HTR-8/SVneo (cell line): ENCODE measurements at regions not wholly inside any gene's neighbourhood (a gene's known extent, or its start where the extent isn't known, plus 50 kb on each side); places are given as distances from the start of the nearest gene placed in this dataset.
A peak's percentile ranks its signal among the peaks of the same experiment; 100 is the strongest.
"Not testable (repeated sequence)": the region's sequence is repeated elsewhere in the genome, so short reads cannot be mapped to it uniquely, and the experiment has no call there.

Experiments
- DNase-seq: peaks from one replicate; pipeline ENCODE4 v3.0.0; 2011; ENCODE audit warnings: low spot score, mixed read lengths; ENCODE audit not compliant: insufficient read length
- FAIRE-seq: peaks from 2 replicates; lab custom pipeline; 2011; peaks lifted over from hg19 to GRCh38; lab: Jason Lieb, UNC

DNA sequence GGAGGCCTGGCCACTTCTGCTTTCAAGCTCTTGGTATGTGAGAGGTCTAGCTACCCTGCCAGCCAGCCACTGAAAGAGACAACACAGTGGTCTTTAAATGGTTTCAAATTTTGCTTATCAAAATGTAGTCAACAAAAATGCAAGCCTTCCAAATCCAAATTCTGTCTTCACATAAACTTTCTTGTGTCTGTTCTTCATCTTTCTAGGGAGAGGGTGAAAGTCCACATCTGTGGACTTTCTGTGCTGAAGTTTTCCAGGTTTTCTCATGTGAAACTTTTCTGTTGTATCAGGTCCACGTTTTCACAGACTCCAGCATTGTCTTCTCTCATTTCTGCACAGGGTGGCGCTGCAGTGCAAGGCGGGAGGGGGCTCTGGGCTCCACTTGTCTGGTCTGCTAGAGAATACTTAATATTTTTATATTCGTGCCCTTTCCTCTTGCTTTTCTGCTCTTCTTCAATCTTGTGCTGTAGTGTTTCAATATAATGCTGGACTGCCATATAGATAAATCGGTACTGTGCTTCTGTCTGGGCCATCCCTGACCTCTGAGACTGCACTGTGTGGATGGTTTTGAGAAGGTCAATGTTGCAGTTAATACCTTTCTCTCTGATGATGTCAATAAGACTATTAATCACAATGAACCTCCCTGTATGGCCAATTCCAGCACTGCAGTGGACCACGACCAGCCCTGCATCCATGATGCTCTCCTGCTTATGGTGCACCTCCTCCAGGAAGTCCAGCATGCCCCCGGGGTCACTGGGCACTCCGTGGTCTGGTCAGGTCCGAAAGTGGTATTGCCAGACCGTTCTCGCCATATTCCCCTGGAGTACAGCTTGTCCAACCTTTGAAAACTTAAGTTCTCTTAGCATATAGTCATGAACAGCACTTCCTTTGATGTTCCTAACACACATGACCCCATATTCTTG is 161.6 kb upstream of the TNFAIP3 start:
- FAIRE-seq, result no peak

DNA sequence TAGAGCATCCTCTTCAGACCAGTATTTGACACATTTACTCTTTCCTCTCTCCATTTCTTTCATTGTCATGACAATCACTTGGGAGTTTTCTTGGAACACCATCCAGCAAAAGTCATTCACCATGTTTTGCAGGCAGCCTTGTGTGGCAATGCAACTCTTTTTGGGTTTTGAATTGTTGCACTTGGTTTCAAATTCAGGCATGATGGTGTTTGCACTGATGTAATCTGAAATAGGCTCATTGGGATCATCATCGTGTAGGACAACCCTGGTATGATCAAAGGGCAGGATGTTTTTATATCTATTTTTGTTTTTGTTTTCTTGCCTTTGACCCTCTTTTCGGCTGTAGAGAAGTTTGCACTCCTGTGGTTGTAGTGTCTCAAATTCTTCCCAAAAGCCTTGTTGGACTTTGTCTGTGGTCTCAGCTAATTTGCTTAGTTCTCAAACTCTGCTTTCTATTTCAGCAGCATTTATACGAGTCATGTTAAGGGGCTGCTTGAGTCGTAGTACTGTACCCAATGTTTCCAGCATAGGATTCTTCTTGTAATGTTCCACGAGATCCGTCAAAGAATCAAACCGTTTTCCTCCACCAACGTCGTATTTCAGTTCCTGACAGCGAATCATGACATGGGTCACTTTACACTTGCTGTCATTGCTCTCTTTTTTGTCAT is 160.8 kb upstream of the TNFAIP3 start:
- no peak for DNase-seq
- FAIRE-seq, result no peak

More for the DNA sequence above, 161.6 kb upstream of the TNFAIP3 start:
- DNase-seq, result peak; percentile 45

DNA sequence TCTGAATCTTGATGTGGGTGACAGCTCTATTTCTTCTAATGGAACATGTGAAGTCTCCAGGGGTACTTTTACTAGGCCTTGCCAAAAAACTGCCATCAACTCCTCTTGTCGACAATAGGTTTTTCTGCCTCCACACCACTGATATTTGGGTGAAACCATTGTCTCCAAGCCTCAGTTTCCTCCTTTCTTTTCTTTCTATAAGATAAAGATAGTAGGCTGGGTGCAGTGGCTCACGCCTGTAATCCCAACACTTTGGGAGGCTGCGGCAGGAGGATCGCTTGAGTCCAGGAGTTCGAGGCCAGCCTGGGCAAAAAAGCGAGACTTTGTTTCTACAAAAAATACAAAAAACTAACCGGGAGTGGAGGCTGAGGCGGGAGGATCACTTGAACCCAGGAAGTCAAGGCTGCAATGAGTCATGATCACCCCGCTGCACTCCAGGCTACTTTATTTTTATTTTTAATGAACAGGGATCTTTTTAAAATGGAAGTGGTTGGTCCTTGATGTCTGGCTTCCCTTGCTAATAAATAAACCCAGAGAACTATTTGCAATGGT is 159.9 kb upstream of the TNFAIP3 start:
- no peak for FAIRE-seq
- no peak for DNase-seq

DNA sequence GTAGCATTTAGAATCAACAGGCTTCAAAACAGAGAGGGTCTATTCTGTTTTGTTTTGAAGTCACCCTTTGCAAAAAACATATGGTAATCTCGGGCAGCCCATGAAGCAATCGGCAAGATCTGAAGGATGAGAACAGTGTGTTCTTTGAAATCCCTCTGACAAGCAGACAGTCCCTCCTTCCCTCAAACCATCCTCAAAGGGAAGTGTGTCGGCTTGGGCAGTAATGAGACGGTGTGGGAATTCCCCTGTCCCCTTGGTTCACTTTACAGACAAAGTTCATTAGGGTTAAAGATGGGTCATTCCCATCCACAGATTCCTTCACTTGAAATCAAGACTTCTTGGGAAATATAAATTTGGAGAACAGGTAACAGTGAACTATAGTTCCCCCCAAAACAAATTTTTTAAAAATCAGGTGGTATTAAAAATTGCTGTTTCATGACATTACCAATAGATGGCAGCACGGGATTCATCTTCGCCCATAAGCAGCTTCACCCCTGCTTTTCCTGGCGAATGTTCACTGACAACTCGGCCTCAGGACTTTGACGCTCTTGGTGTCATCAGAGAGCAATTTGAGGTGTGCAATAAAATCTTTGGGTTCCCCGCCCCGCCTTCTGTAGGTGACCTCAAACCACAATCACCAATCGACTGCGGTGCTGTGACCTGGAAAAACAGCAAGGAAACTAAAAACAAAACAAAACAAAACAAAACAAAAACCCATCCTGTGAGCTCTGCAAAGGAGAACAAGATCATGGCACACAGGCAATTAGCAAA is 159.3 kb upstream of the TNFAIP3 start:
- no peak for FAIRE-seq
- DNase-seq, result peak; percentile 58

DNA sequence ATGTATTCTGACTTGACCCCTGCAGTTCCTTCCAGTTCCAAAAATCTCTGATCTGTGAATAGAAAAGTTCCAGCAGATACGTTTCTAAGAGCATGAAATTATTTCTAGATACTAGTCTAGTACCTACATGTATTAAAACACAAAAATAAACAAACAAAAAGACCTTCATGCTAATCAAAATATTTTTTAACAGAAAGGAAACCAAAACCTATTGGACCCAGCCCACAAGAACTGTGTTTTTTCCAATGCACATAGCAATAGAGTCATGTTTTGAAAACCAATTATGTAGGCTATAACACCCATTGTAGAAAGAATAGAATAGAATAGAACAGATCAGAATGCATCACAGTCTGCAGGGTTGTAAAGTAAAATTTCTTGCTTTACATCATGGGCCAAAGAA is 158.6 kb upstream of the TNFAIP3 start:
- DNase-seq, result no peak
- no peak for FAIRE-seq

DNA sequence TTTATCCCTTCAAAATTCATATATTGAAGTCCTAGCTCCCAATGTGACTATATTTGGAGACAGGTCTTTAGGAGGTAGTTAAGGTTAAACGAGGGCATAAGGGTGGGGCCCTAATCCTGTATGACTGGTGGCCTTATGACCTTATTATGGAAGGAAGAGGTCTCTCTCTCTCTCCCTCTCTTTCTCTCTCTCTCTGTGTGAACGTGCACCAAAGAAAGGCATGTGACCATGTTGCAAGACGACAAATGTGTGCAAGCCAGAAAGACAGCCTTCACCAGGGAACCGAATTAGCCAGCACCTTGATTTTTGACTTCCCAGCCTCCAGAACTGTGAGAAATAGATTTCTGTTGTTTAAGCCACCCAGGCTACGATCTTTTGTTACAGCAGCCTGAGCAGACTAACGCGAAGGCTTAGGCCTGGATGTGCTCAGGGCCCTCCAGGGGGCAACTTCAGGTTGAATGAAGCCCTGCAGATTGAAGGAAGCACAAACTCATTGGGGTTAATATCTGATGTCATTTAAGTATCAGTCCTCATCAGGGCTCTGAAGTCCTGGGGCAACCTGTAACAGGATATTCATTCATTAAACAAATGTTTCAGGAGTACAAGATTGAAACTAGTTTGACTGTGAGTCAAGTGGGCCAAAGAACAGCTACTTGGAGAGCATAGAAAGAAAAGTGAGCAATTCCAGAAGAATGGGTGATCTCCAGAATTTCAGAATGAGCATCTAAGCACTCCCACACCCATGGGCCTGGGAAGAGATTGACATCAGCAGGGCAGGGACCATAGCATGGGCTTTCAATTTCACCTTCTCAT is 157.4 kb upstream of the TNFAIP3 start:
- no peak for DNase-seq
- FAIRE-seq, result no peak

DNA sequence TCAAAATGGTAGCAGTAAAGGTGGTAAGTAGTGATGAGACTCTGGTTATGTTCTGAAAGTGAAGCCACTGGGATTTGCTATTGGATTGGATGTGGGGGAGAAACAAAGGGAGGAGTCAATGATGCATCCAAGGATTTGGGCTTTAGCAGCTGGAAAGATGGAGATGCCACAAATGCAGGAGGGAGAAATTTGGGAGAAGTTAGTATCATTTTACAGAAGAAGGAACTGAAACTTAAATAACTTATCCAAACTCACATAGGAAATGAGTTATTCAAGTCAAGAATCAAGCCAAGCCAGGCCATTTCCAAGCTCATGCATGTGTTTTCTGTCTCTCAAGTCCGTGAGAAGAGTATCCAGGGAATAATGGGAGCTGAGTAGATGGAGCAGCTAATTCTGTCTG is 155.1 kb upstream of the TNFAIP3 start:
- FAIRE-seq, result no peak
- no peak for DNase-seq

DNA sequence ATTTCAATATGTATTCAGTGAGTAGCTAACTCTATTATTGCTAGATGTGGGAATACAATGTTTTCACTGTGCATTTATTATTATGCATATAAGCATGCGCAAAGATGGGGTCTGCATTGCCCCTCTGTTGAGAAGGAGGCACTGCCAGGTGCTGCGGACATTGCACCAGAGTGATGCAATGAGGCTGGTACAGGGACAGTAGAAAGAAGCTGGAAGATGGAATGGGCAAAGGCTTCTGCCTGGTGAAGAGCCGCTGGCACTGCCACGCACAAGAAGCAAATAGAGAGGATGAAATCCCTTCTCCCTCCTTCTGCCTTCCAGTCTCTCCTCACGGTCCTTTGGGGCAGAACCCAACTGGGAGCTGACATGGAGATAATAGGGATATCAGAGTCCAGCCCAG is 154.5 kb upstream of the TNFAIP3 start:
- DNase-seq, result no peak
- no peak for FAIRE-seq

DNA sequence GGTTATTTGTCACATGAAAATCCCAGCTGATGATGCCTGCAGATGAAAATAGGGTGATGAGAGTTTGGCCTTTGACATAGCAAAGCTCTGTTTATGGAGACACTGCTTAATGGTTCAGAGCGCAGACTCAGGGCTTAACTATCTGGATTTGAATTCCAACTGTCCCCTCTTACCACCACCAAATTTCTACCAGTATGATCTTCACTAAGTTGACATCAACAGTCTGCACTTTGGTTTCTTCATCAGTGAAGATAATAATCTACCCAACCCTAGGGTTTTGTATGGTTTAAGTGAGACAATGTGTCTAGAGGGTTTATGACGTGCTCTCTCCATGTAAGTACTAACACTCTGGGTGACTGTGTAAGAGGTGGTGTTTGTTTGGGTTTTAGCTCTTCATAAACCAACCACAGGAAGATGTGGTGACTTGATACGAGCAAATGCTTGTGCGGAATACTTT is 151.4 kb upstream of the TNFAIP3 start:
- DNase-seq (no peak), FAIRE-seq (no peak)

DNA sequence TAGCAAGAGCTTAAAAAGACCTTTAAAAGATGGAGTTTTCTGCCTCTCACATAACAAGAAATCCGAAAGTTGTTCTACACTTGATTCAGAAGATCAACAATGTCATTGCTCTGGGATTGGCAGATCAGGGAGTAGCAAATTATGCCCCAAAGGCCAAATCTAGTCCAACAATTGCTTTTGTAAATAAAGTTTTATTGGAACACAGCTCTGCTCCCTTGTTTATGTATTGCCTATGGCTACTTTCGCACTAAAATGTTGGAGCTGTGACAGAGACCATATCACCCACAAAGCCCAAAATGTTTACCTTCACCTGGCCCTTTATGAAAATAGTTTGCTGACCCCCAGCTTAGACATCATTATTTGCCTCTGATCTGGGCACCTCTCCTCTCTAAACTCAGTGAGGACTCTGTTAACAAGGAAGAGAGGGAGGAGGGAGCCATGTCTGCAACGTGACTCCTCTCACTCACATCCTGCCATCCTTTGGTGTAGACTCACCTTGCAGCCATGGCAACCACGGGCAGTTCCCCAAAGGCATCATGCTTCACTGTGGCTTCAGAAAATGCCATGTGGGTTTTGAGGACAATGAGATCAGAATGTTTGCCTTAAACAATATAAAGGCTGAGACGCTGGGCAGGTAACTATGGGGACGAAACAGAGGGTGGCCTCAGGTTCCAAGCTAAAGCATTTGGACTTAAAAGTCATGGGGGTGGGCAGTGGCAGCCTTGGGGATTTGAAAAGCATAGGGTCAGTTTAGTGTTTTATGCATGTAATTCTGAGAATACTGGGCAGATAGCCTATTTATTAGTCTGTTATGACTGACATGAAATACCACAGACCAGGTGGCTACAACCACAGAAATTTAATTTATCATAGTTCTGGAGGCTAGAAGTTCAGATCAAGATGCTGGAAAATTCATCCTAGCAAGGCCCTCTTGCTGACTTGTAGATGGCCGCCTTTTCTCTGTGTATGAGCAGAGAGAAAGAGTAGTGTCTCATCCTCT is 149.7 kb upstream of the TNFAIP3 start:
- no peak for FAIRE-seq
- no peak for DNase-seq

DNA sequence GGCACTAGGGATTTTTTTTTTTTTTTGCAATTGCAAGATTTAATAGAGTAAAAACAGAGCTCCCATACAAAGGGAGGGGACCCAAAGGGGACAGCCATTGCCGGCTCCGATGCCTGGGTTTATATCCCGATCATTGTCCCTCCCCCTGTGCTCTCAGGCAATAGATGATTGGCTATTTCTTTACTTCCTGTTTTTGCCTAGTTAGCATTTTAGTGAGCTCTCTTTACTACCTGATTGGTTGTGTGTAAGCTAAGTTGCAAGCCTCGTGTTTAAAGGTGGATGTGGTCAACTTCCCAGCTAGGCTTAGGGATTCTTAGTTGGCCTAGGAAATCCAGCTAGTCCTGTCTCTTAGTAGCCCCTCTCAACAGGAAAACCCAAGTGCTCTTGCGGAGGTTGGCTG is 148.2 kb upstream of the TNFAIP3 start:
- not testable (repeated sequence) for DNase-seq, FAIRE-seq

DNA sequence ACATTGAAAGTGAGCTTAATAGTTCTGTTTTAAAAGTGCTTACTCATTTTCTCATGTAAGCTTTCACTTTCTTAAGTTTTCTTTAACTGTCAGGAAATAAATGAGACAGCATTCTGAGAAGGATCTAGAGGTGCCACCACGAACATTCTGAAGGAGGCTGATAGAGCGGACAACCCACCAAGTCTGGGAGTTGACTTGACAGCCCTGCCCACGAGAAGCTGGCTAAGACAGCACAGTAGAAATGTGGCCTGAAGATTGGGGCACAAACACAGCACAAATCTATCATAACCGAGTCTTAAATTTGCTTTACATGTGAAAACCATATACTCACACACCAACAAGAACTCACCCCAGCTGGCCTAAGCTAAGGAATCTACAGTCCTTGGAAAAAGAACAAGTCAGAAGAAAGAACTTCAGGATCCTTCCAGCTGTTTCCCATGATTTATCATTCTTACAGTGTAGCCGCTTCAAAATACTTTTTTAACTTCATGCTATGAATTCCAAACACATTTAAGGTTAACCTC is 144.2 kb upstream of the TNFAIP3 start:
- DNase-seq, result no peak
- no peak for FAIRE-seq

DNA sequence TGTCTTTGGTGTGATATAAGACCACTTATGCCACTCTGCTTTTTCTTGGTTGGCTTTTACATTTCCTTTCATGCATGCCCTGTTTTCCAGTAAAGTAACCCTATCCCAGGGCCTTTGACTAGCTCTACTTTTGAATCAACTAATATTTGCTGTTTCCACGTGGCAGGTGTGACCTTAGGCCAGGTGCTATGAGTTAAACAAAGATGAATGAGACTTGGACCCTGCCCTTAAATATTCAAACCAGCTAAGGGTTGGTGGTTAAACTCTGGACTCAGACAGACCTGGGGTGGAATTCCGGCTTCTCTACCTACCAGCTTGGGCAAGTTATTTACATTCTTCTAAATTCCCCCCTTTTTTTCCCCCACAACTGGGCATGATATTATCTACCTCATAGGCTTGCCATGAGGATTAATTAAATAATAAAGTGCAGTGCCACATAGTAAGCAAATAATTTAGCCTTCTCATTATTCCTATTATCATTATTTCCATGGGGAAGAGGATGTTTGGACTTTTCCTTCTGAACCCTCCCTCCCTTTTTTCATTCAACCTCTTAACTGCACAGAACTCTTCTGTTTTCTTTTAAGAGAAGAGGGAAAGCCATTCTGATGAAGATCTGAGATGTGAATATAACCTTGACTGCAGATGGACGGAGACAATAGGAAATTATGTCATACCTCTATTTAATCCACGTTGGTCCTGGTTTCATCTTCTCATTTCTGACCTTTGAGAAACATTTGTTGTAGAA is 143.6 kb upstream of the TNFAIP3 start:
- DNase-seq (no peak), FAIRE-seq (no peak)

DNA sequence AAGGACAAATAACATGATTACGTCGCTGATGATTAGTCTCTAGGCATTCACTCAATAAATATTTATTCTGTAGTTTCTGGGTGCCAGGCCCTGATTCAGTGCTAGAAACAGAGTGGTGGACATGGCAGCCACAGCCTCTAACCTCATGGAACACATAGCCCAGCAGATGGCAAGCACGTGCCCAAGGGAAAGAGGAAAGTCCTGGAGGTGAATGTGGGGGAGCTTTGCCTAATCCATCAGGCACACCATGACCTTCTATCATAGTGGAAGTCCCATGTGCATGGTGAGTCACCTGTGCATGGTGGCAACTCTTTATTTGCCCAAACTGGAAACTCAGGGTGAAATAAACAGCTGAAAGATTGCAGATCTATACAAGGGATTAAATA is 143.0 kb upstream of the TNFAIP3 start:
- no peak for DNase-seq

DNA sequence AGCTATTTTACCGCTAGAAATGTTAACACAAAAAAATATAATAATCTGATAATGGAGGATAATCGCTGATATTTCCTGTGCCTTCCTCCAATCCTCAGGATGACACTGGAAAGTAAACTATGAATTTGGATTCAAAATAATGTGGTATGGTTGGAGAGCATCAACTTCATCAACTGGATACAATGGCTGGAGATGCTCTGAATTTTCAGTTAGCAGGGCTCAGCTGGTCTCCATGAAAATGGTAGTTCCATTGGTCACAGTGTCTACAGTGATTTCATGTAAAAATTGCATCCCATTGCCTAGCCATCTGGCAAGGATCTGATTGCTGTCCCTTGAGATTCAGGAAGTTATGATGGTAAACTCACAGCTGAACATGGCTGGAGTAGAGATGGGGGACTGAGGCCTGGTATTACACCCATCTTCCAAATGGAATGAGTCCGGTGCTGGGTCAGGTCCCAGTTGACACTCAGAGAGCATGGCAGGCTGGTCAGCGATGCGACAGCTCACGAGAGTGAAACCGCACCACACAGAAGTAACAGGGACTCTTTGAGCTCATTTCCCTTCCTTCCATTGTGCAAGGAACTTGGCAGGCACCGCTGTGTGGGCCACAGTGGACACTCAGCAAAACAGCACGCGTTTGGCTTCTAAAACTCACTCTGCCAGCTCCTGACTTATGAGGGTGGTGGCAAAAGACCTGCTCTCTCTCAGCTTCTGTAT is 142.4 kb upstream of the TNFAIP3 start:
- DNase-seq (no peak), FAIRE-seq (no peak)

More for the DNA sequence above, 143.0 kb upstream of the TNFAIP3 start:
- FAIRE-seq, result no peak

DNA sequence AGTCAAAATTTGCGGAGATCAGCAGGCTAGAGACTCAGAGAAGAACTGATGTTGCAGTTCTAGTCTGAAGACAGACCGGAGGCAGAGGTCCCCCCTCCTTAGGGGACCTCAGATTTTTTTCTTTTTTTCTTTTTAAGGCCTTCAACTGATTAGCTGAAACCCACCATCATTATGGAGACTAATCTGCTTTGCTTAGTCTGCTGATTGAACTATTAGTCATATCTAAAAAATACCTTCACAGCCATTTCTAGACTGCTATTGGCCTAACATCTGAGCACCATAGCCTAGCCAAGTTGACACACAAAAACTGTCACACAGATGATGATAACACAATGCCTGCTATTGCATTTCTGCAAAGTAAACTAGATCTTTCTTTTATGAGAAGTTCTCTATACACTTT is 141.1 kb upstream of the TNFAIP3 start:
- DNase-seq (no peak), FAIRE-seq (no peak)

DNA sequence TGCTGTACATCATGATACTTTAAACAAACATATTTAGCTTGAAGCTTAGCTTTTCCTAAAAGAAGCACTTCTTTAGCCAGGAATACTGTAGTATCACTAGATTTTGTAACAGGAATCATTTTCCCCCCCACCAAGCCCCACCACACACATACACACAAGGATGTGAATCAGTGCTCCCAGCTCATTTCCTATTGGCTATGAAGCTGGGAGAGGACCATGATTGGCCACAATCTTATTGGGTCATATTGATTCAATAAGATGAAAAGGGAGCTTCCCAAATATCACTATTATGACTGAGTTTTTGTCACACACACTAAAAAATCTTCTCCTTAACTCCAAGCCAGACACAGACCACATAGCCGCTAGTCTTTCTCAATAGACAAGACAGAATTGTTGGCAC is 140.5 kb upstream of the TNFAIP3 start:
- FAIRE-seq (no peak), DNase-seq (no peak)
